ENCODE measurements at regions not wholly inside any gene's neighbourhood (a gene's known extent, or its start where the extent isn't known, plus 50 kb on each side); places are given as distances from the start of the nearest gene placed in this dataset.

DNA sequence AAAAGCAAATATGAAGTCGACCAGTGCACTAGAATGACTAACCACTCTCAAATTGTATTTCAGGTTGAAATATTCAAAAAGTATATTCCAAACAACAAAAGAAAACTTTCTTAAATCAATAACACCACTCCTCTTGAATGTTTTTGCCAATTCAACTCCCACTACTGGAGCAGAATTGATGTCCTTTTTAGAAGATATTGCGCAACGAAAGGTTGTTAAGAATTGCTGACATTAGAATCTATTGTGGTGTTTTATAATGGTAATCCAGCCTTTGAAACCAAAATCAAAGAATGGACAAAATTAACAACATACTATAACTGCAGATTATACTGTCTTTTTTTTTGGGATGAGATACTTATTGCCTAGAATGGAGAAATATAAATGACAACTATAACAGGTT lies 331.3 kb downstream of the GRXCR1 start:
- TF ChIP-seq CTCF (conservative IDR thresholded peaks at IDR 0.05) (no peak), ZFX (IDR thresholded peaks at IDR 0.05) (no peak)
